ENCODE measurements at regions not wholly inside any gene's neighbourhood (a gene's known extent, or its start where the extent isn't known, plus 50 kb on each side); places are given as distances from the start of the nearest gene placed in this dataset.

GRCh38 chr6:45806172-45806571 is 209.5 kb downstream of the CLIC5 start:
- Mint-ChIP-seq H3K27ac (no peak overlapping the region), H3K4me3 (no peak overlapping the region), H3K9me3 (peaks cover 3% of the 10 kb centered on the region), H3K4me1 (ENCODE audit: low read depth) (peaks cover 11% of the 10 kb centered on the region), H3K36me3 (ENCODE audit: low read depth) (peaks cover 2% of the 10 kb centered on the region), H3K27me3 (ENCODE audit: low read depth) (no peaks in the 10 kb centered on the region)

GRCh38 chr6:45803071-45803470 is 212.6 kb downstream of the CLIC5 start:
- Mint-ChIP-seq H3K4me3 (no peak overlapping the region), H3K4me1 (ENCODE audit: low read depth) (peaks cover 17% of the 10 kb centered on the region), H3K9me3 (no peaks in the 10 kb centered on the region), H3K27me3 (ENCODE audit: low read depth) (no peaks in the 10 kb centered on the region), H3K27ac (no peak overlapping the region), H3K36me3 (ENCODE audit: low read depth) (peaks cover 6% of the 10 kb centered on the region)

- H3K9me3 Mint-ChIP-seq, result no peaks in the 10 kb centered on the region
- H3K4me1 Mint-ChIP-seq (ENCODE audit: low read depth), result peaks cover 17% of the 10 kb centered on the region
- H3K4me3 Mint-ChIP-seq, result peak overlapping the region; percentile 15
- no peaks in the 10 kb centered on the region for H3K27me3 Mint-ChIP-seq (ENCODE audit: low read depth)
- peaks cover 6% of the 10 kb centered on the region for H3K36me3 Mint-ChIP-seq (ENCODE audit: low read depth)
- peak overlapping the region; percentile 78 for H3K27ac Mint-ChIP-seq
These were observed 214.0 kb downstream of the CLIC5 start for GRCh38 chr6:45801471-45802289.

- no peaks in the 10 kb centered on the region for H3K9me3 Mint-ChIP-seq
- peak overlapping the region; percentile 23 for H3K27ac Mint-ChIP-seq
- H3K36me3 Mint-ChIP-seq (ENCODE audit: low read depth), result peaks cover 6% of the 10 kb centered on the region
- peaks cover 17% of the 10 kb centered on the region for H3K4me1 Mint-ChIP-seq (ENCODE audit: low read depth)
- H3K4me3 Mint-ChIP-seq, result peak overlapping the region; percentile 19
- no peaks in the 10 kb centered on the region for H3K27me3 Mint-ChIP-seq (ENCODE audit: low read depth)
These were observed 214.7 kb downstream of the CLIC5 start for GRCh38 chr6:45800911-45801310.

GRCh38 chr6:45795678-45796077 is 220.0 kb downstream of the CLIC5 start:
- Mint-ChIP-seq H3K4me3 (no peak overlapping the region), H3K4me1 (ENCODE audit: low read depth) (peaks cover 2% of the 10 kb centered on the region), H3K9me3 (no peaks in the 10 kb centered on the region)

GRCh38 chr6:45794465-45794864 is 221.2 kb downstream of the CLIC5 start:
- no peaks in the 10 kb centered on the region for H3K9me3 Mint-ChIP-seq
- H3K27ac Mint-ChIP-seq, result no peak overlapping the region
- H3K4me3 Mint-ChIP-seq, result no peak overlapping the region
- H3K36me3 Mint-ChIP-seq (ENCODE audit: low read depth), result peaks cover 4% of the 10 kb centered on the region
- no peaks in the 10 kb centered on the region for H3K4me1 Mint-ChIP-seq (ENCODE audit: low read depth)
- no peaks in the 10 kb centered on the region for H3K27me3 Mint-ChIP-seq (ENCODE audit: low read depth)

More at GRCh38 chr6:45795678-45796077, 220.0 kb downstream of the CLIC5 start:
- Mint-ChIP-seq H3K27ac (no peak overlapping the region), H3K36me3 (ENCODE audit: low read depth) (peaks cover 6% of the 10 kb centered on the region), H3K27me3 (ENCODE audit: low read depth) (no peaks in the 10 kb centered on the region)

GRCh38 chr6:45791211-45792168 is 224.2 kb downstream of the CLIC5 start:
- Mint-ChIP-seq H3K4me3 (no peak overlapping the region), H3K9me3 (no peaks in the 10 kb centered on the region), H3K27me3 (ENCODE audit: low read depth) (no peaks in the 10 kb centered on the region), H3K4me1 (ENCODE audit: low read depth) (peaks cover 2% of the 10 kb centered on the region), H3K27ac (no peak overlapping the region), H3K36me3 (ENCODE audit: low read depth) (peaks cover 1% of the 10 kb centered on the region)

- Mint-ChIP-seq H3K36me3 (ENCODE audit: low read depth) (peaks cover 1% of the 10 kb centered on the region), H3K9me3 (no peaks in the 10 kb centered on the region), H3K4me3 (no peak overlapping the region), H3K4me1 (ENCODE audit: low read depth) (peaks cover 2% of the 10 kb centered on the region), H3K27me3 (ENCODE audit: low read depth) (peaks cover 4% of the 10 kb centered on the region), H3K27ac (no peak overlapping the region)
These were observed 226.4 kb downstream of the CLIC5 start for GRCh38 chr6:45789238-45789637.

GRCh38 chr6:45787384-45787783 is 228.3 kb downstream of the CLIC5 start:
- Mint-ChIP-seq H3K4me3 (no peak overlapping the region), H3K9me3 (no peaks in the 10 kb centered on the region), H3K27me3 (ENCODE audit: low read depth) (peaks cover 4% of the 10 kb centered on the region), H3K27ac (no peak overlapping the region), H3K36me3 (ENCODE audit: low read depth) (no peaks in the 10 kb centered on the region), H3K4me1 (ENCODE audit: low read depth) (peaks cover 2% of the 10 kb centered on the region)

- no peaks in the 10 kb centered on the region for H3K36me3 Mint-ChIP-seq (ENCODE audit: low read depth)
- no peak overlapping the region for H3K27ac Mint-ChIP-seq
- peaks cover 2% of the 10 kb centered on the region for H3K4me1 Mint-ChIP-seq (ENCODE audit: low read depth)
- no peak overlapping the region for H3K4me3 Mint-ChIP-seq
- H3K9me3 Mint-ChIP-seq, result no peaks in the 10 kb centered on the region
- H3K27me3 Mint-ChIP-seq (ENCODE audit: low read depth), result peaks cover 4% of the 10 kb centered on the region
These were observed 229.3 kb downstream of the CLIC5 start for GRCh38 chr6:45786355-45786781.

GRCh38 chr6:45784250-45784649 is 231.4 kb downstream of the CLIC5 start:
- peaks cover 4% of the 10 kb centered on the region for H3K27me3 Mint-ChIP-seq (ENCODE audit: low read depth)
- no peak overlapping the region for H3K27ac Mint-ChIP-seq
- no peak overlapping the region for H3K4me3 Mint-ChIP-seq
- H3K4me1 Mint-ChIP-seq (ENCODE audit: low read depth), result peaks cover 2% of the 10 kb centered on the region
- H3K36me3 Mint-ChIP-seq (ENCODE audit: low read depth), result no peaks in the 10 kb centered on the region
- no peaks in the 10 kb centered on the region for H3K9me3 Mint-ChIP-seq

- H3K4me3 Mint-ChIP-seq, result no peak overlapping the region
- no peaks in the 10 kb centered on the region for H3K36me3 Mint-ChIP-seq (ENCODE audit: low read depth)
- peaks cover 4% of the 10 kb centered on the region for H3K27me3 Mint-ChIP-seq (ENCODE audit: low read depth)
- no peak overlapping the region for H3K27ac Mint-ChIP-seq
- H3K9me3 Mint-ChIP-seq, result no peaks in the 10 kb centered on the region
- H3K4me1 Mint-ChIP-seq (ENCODE audit: low read depth), result peaks cover 2% of the 10 kb centered on the region
These were observed 231.9 kb downstream of the CLIC5 start for GRCh38 chr6:45783716-45784115.

- H3K27me3 Mint-ChIP-seq (ENCODE audit: low read depth), result peaks cover 4% of the 10 kb centered on the region
- H3K9me3 Mint-ChIP-seq, result no peaks in the 10 kb centered on the region
- H3K27ac Mint-ChIP-seq, result no peak overlapping the region
- H3K4me3 Mint-ChIP-seq, result no peak overlapping the region
- no peaks in the 10 kb centered on the region for H3K4me1 Mint-ChIP-seq (ENCODE audit: low read depth)
- no peaks in the 10 kb centered on the region for H3K36me3 Mint-ChIP-seq (ENCODE audit: low read depth)
These were observed 233.8 kb downstream of the CLIC5 start for GRCh38 chr6:45781890-45782289.

GRCh38 chr6:45780523-45780922 is 235.1 kb downstream of the CLIC5 start:
- Mint-ChIP-seq H3K27ac (no peak overlapping the region), H3K27me3 (ENCODE audit: low read depth) (peaks cover 4% of the 10 kb centered on the region), H3K4me3 (no peak overlapping the region), H3K36me3 (ENCODE audit: low read depth) (no peaks in the 10 kb centered on the region), H3K4me1 (ENCODE audit: low read depth) (no peaks in the 10 kb centered on the region), H3K9me3 (no peaks in the 10 kb centered on the region)
